IMR-90 (cell line): ENCODE measurements at regions not wholly inside any gene's neighbourhood (a gene's known extent, or its start where the extent isn't known, plus 50 kb on each side); places are given as distances from the start of the nearest gene placed in this dataset.

Source experiments
- ATAC-seq: fragments of 200-7000 bp; cut with Tn5 transposase; 2 replicates; pipeline ENCODE4 v1.9.1; 2020; ENCODE audit warnings: low read depth, mild to moderate bottlenecking, moderate library complexity
- BruUV-seq: library from RNA; stranded (reverse); fragments of 400-500 nt; replicated peaks from 2 replicates; lab custom pipeline; 2021; lab: Mats Ljungman, UMichigan
- CTCF ChIA-PET: fragments of 300-600 bp; formaldehyde crosslinking; extraction: SDS; loops from one replicate; lab custom pipeline; 2021; ENCODE audit warnings: antibody characterized with exemption; lab: Yijun Ruan, JAX
- POLR2A ChIA-PET: fragments of 300-600 bp; sonication (Branson Sonifier 250); formaldehyde crosslinking; loops from one replicate; lab custom pipeline; 2022; ENCODE audit warnings: antibody characterized with exemption; ENCODE audit not compliant: unreplicated experiment; lab: Charles Lee
- DNase-seq: peaks from one replicate; pipeline ENCODE4 v3.0.0; 2013
- H2AFZ ChIP-seq: replicated peaks from 2 replicates; pipeline ENCODE3; 2013; ENCODE audit warnings: low read length, mild to moderate bottlenecking; ENCODE audit not compliant: poor library complexity
- H2AK5ac ChIP-seq: 2 replicates; pipeline ENCODE4 v1.6.1; 2013; ENCODE audit warnings: low read depth, low read length, inconsistent platforms
- H2AK9ac ChIP-seq: replicated peaks from 2 replicates; pipeline ENCODE3; 2013; ENCODE audit warnings: mild to moderate bottlenecking, low read depth, low read length, moderate library complexity; ENCODE audit not compliant: poor library complexity
- H2BK120ac ChIP-seq: 2 replicates; pipeline ENCODE4 v1.6.1; 2013; ENCODE audit warnings: low read depth, low read length, inconsistent platforms
- H2BK15ac ChIP-seq: 3 replicates; pipeline ENCODE4 v1.6.1; 2013; ENCODE audit warnings: low read depth, low read length, inconsistent platforms
- H2BK20ac ChIP-seq: 2 replicates; pipeline ENCODE4 v1.6.1; 2013; ENCODE audit warnings: low read depth, mild to moderate bottlenecking, inconsistent platforms, low read length, moderate library complexity
- H2BK5ac ChIP-seq: 2 replicates; pipeline ENCODE4 v1.6.1; 2013; ENCODE audit warnings: mild to moderate bottlenecking, low read depth, low read length, inconsistent platforms; ENCODE audit not compliant: poor library complexity, severe bottlenecking
- H3K14ac ChIP-seq: replicated peaks from 2 replicates; pipeline ENCODE4 v1.6.1; 2013; ENCODE audit warnings: low read depth, low read length, inconsistent platforms
- H3K18ac ChIP-seq: 2 replicates; pipeline ENCODE4 v1.6.1; 2013; ENCODE audit warnings: low read depth, low read length, control low read depth
- H3K23ac ChIP-seq: 2 replicates; pipeline ENCODE4 v1.6.1; 2013; ENCODE audit warnings: low read depth, low read length, inconsistent platforms
- H3K27ac ChIP-seq: 2 replicates; pipeline ENCODE4 v1.5.1; 2013; ENCODE audit warnings: mild to moderate bottlenecking, control low read depth, low read length; ENCODE audit not compliant: insufficient read depth
- H3K27me3 ChIP-seq: 2 replicates; pipeline ENCODE4 v1.6.1; 2013; ENCODE audit warnings: low read length; ENCODE audit not compliant: control insufficient read depth, insufficient read depth
- H3K36me3 ChIP-seq: 2 replicates; pipeline ENCODE4 v1.6.1; 2013; ENCODE audit warnings: low read length, mixed read lengths; ENCODE audit not compliant: control insufficient read depth, insufficient read depth
- H3K4ac ChIP-seq: 2 replicates; pipeline ENCODE4 v1.6.1; 2013; ENCODE audit warnings: low read depth, low read length, inconsistent platforms
- H3K4me1 ChIP-seq: 2 replicates; pipeline ENCODE4 v1.6.1; 2013; ENCODE audit warnings: low read length, mixed read lengths; ENCODE audit not compliant: control insufficient read depth, insufficient read depth
- H3K4me2 ChIP-seq: 2 replicates; pipeline ENCODE4 v1.6.1; 2013; ENCODE audit warnings: low read depth, mild to moderate bottlenecking, control low read depth, low read length, moderate library complexity
- H3K4me3 ChIP-seq: 2 replicates; pipeline ENCODE4 v1.5.1; 2013; ENCODE audit warnings: low read depth, mild to moderate bottlenecking, control low read depth, low read length, moderate library complexity; ENCODE audit not compliant: insufficient read depth
- H3K56ac ChIP-seq: 2 replicates; pipeline ENCODE4 v1.6.1; 2013; ENCODE audit warnings: low read length, inconsistent platforms; ENCODE audit not compliant: insufficient read depth; ENCODE audit errors: extremely low read depth
- H3K79me1 ChIP-seq, 2 experiments: 2 replicates each; pipeline ENCODE4 v1.6.1; 2013; ENCODE audit warnings: low read length in 2 of 2, inconsistent platforms in 1 of 2, low read depth in 1 of 2
- H3K9ac ChIP-seq: 2 replicates; pipeline ENCODE4 v1.6.1; 2013; ENCODE audit warnings: low read depth, low read length, control low read depth
- H3K9me1 ChIP-seq: 2 replicates; pipeline ENCODE4 v1.6.1; 2013; ENCODE audit warnings: low read length, inconsistent platforms; ENCODE audit not compliant: insufficient read depth
- H3K9me3 ChIP-seq: 2 replicates; pipeline ENCODE4 v1.6.1; 2013; ENCODE audit warnings: low read length; ENCODE audit not compliant: control insufficient read depth, insufficient read depth
- H4K20me1 ChIP-seq: 2 replicates; pipeline ENCODE4 v1.6.1; 2013; ENCODE audit warnings: low read length, inconsistent platforms; ENCODE audit not compliant: insufficient read depth
- H4K5ac ChIP-seq: 2 replicates; pipeline ENCODE4 v1.6.1; 2013; ENCODE audit warnings: mild to moderate bottlenecking, low read depth, low read length, control low read depth
- H4K8ac ChIP-seq, 2 experiments: 2 replicates each; pipeline ENCODE4 v1.6.1; 2013; ENCODE audit warnings: low read depth in 2 of 2, low read length in 2 of 2, control low read depth in 1 of 2, inconsistent platforms in 1 of 2
- H4K91ac ChIP-seq: 2 replicates; pipeline ENCODE4 v1.6.1; 2013; ENCODE audit warnings: low read depth, low read length, inconsistent platforms; ENCODE audit not compliant: insufficient read depth
- BHLHE40 ChIP-seq: fragments of 150-350 bp; IDR thresholded peaks from 2 replicates; pipeline ENCODE4 v1.6.1; 2016; ENCODE audit warnings: mild to moderate bottlenecking, low read depth, low read length
- POLR2A ChIP-seq: IDR thresholded peaks from 2 replicates; pipeline ENCODE4 v1.6.1; 2012; ENCODE audit warnings: mild to moderate bottlenecking, low read depth, low read length
- RAD21 ChIP-seq: IDR thresholded peaks from 2 replicates; pipeline ENCODE4 v1.6.1; 2012; ENCODE audit warnings: low read length, improper control_type of control experiment
- RFX5 ChIP-seq: IDR thresholded peaks from 2 replicates; pipeline ENCODE4 v1.8.0; 2012; ENCODE audit warnings: low read depth, mild to moderate bottlenecking, low read length, moderate library complexity
- WGBS, 2 experiments: methylation state at CpG; one replicate each; pipeline versions ENCODE4 v1.1.5 to v1.1.7; 2013; ENCODE audit warnings: missing lambda C conversion rate in 2 of 2; ENCODE audit not compliant: insufficient read length in 1 of 2; ENCODE audit errors: extremely low coverage in 2 of 2; 5-methylcytosine and 5-hydroxymethylcytosine counted together
- dilution Hi-C: fragments of 300-500 bp; cut with HindIII; formaldehyde crosslinking; loops from one replicate; pipeline ENCODE4 v1.14.3; 2018; ENCODE audit warnings: low sequenced_read_pairs; ENCODE audit not compliant: unreplicated experiment
- in situ Hi-C: fragments of 300-500 bp; cut with MboI; formaldehyde crosslinking; loops from 3 replicates; pipeline ENCODE4 v1.14.3; 2019; ENCODE audit warnings: low sequenced_read_pairs, inconsistent platforms, mixed read lengths
- intact Hi-C: fragments of 100-400 bp; cut with micrococcal nuclease; formaldehyde crosslinking; loops from 2 replicates; pipeline ENCODE4 v1.10.0; 2022

DNA sequence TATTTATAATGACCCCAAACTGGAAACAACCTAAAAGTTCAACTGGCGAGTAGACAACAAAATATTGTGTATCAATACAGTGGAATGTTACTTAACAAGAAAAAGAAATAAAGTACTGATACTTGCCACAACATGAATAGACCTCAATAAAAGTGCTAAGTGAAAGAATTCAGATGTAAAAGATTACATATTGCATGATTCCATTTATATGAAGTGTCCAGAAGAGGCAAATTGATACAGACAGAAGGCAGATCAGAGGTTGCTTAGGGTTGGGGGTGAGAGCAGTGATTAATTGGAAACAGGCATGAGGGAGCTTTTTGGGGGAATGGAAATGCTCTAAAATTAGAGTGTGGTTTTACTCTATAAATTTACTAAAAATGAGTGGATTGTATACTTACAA is 183.3 kb downstream of the SATB1 start:
- Histone ChIP-seq H2BK20ac (no peak overlapping the region), H3K36me3 (no peaks in the 10 kb centered on the region), H3K14ac (no peak overlapping the region), H2AK5ac (no peak overlapping the region), H3K56ac (no peak overlapping the region), H3K4ac (no peak overlapping the region), H2AK9ac (no peak overlapping the region), H3K4me3 (no peak overlapping the region), H4K20me1 (no peaks in the 10 kb centered on the region), H3K9me1 (no peaks in the 10 kb centered on the region), H2BK120ac (no peak overlapping the region), H3K4me1 (no peaks in the 10 kb centered on the region; the same call in 1 of the 2 replicates), H2BK5ac (no peak overlapping the region), H3K79me1 (no peaks in the 10 kb centered on the region), H2AFZ (no peak overlapping the region), H4K5ac (no peak overlapping the region), H4K91ac (no peak overlapping the region), H3K27ac (no peak overlapping the region), H3K23ac (no peak overlapping the region), H3K4me2 (no peak overlapping the region), H3K18ac (no peak overlapping the region), H3K27me3 (no peaks in the 10 kb centered on the region), H3K9ac (no peak overlapping the region), H4K8ac (no peak overlapping the region), H3K9me3 (no peaks in the 10 kb centered on the region), H2BK15ac (no peak overlapping the region)
- CTCF ChIA-PET = no interaction called here
- POLR2A ChIA-PET = no interaction called here
- no CpG with 5 or more reads among the region's 1 CpG for WGBS, 2 experiments
- DNase-seq (no peak), ATAC-seq (no peak)
- no TSS peak for BruUV-seq
- intact Hi-C loops (loop anchor here (5.0 kb wide), 1 partner anchor 785 kb away; no protein-coding TSS in a partner anchor), in situ Hi-C loops (no loop called here), dilution Hi-C loops (no loop called here)
- TF ChIP-seq RFX5 (no peak), POLR2A (no peak), RAD21 (no peak), BHLHE40 (no peak)
